ENCODE measurements at regions not wholly inside any gene's neighbourhood (a gene's known extent, or its start where the extent isn't known, plus 50 kb on each side); places are given as distances from the start of the nearest gene placed in this dataset.

DNA sequence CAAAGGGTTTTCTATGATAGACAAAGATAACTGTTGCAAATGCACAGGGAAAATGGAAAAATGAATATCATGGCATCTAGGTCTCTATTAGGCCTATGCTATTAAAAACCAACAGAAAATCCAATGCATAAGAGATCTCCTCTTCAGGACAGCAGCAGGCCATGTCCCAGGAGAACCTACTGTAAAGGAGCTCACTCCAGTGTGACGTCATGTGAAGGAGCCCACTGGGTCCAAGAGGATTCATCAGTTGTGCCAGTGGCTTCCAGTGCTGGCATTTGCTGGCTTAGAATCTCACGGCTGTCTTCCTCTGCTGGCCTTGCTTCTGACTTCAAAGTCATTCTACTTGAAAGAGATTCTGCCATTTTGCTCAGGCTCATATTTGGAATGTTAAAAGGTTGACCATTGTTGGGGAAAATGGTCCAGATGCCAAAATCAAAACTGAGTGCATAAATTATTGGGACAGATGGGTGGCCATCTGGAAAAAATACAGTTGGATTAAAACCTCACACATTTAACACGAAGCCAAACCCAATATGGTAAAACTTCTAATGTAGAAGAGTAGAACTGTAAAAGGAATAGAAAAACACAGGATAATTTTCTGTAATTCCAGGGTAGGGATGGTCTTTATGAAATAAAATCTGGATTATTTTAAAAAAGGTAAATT lies 75.4 kb upstream of the ARID2 start:
- no peak for TF ChIP-seq ZNF280D (CRISPR knock-in tag; IDR thresholded peaks at IDR 0.05)
- no peak for TF ChIP-seq NFE2L2 (IDR thresholded peaks at IDR 0.05; ENCODE audit: low read length)
- TF ChIP-seq ZEB1 (IDR thresholded peaks at IDR 0.05; ENCODE audit: insufficient replicate concordance, low read depth), result no peak
- TF ChIP-seq TARDBP (CRISPR knock-in tag; IDR thresholded peaks at IDR 0.05), result no peak
- TF ChIP-seq ZBTB3 (CRISPR knock-in tag; IDR thresholded peaks at IDR 0.05; ENCODE audit: borderline replicate concordance, low read depth), result no peak
- TF ChIP-seq EED (CRISPR knock-in tag; IDR thresholded peaks at IDR 0.05), result no peak
- TF ChIP-seq ZNF670 (CRISPR knock-in tag; IDR thresholded peaks at IDR 0.05; ENCODE audit: borderline replicate concordance), result no peak
- TF ChIP-seq ATF3 (CRISPR knock-in tag; IDR thresholded peaks at IDR 0.05), result no peak
